ENCODE measurements at regions not wholly inside any gene's neighbourhood (a gene's known extent, or its start where the extent isn't known, plus 50 kb on each side); places are given as distances from the start of the nearest gene placed in this dataset.

- FAIRE-seq (no peak), DNase-seq (no peak)
- Histone ChIP-seq H3K36me3 (ENCODE audit: control insufficient read depth in 2 of 3, insufficient read depth in 3 of 3, low read length in 3 of 3) (no peaks in the 10 kb centered on the region), H3K27me3 (ENCODE audit: control insufficient read depth, insufficient read depth, low read length) (no peaks in the 10 kb centered on the region), H3K27ac (ENCODE audit: low read depth in 2 of 2, low read length in 2 of 2) (no peak overlapping the region), H3K4me3 (ENCODE audit: low read length in 3 of 3) (no peak overlapping the region), H3K9me3 (ENCODE audit: control insufficient read depth in 2 of 3, insufficient read depth in 1 of 3, low read length in 3 of 3) (no peaks in the 10 kb centered on the region), H3K9ac (ENCODE audit: low read length in 3 of 3) (no peak overlapping the region), H3K4me1 (ENCODE audit: control insufficient read depth in 2 of 3, insufficient read depth in 2 of 3, low read depth in 1 of 3, low read length in 3 of 3) (no peaks in the 10 kb centered on the region)
- intact Hi-C loops (cut with DNase I) = no loop called here
- TF ChIP-seq, protein P1, sequence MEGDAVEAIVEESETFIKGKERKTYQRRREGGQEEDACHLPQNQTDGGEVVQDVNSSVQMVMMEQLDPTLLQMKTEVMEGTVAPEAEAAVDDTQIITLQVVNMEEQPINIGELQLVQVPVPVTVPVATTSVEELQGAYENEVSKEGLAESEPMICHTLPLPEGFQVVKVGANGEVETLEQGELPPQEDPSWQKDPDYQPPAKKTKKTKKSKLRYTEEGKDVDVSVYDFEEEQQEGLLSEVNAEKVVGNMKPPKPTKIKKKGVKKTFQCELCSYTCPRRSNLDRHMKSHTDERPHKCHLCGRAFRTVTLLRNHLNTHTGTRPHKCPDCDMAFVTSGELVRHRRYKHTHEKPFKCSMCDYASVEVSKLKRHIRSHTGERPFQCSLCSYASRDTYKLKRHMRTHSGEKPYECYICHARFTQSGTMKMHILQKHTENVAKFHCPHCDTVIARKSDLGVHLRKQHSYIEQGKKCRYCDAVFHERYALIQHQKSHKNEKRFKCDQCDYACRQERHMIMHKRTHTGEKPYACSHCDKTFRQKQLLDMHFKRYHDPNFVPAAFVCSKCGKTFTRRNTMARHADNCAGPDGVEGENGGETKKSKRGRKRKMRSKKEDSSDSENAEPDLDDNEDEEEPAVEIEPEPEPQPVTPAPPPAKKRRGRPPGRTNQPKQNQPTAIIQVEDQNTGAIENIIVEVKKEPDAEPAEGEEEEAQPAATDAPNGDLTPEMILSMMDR (IDR thresholded peaks at IDR 0.05; ENCODE audit: borderline replicate concordance, extremely low read depth, insufficient read depth) = no peak
Measured at GRCh38 chr20:60202046-60202445, 243.8 kb downstream of the CDH26 start.

- Histone ChIP-seq H3K4me3 (ENCODE audit: low read length in 3 of 3) (no peak overlapping the region), H3K36me3 (ENCODE audit: control insufficient read depth in 2 of 3, insufficient read depth in 3 of 3, low read length in 3 of 3) (no peaks in the 10 kb centered on the region), H3K4me1 (ENCODE audit: control insufficient read depth in 2 of 3, insufficient read depth in 2 of 3, low read depth in 1 of 3, low read length in 3 of 3) (no peaks in the 10 kb centered on the region), H3K9ac (ENCODE audit: low read length in 3 of 3) (no peak overlapping the region), H3K27ac (ENCODE audit: low read depth in 2 of 2, low read length in 2 of 2) (no peak overlapping the region), H3K9me3 (ENCODE audit: control insufficient read depth in 2 of 3, insufficient read depth in 1 of 3, low read length in 3 of 3) (no peaks in the 10 kb centered on the region), H3K27me3 (ENCODE audit: control insufficient read depth, insufficient read depth, low read length) (no peaks in the 10 kb centered on the region)
- FAIRE-seq (no peak), DNase-seq (no peak)
- TF ChIP-seq, protein P1 (IDR thresholded peaks at IDR 0.05; ENCODE audit: borderline replicate concordance, extremely low read depth, insufficient read depth) = no peak
- intact Hi-C loops (cut with DNase I) = no loop called here
Measured at GRCh38 chr20:60203451-60203850, 245.2 kb downstream of the CDH26 start.

DNA sequence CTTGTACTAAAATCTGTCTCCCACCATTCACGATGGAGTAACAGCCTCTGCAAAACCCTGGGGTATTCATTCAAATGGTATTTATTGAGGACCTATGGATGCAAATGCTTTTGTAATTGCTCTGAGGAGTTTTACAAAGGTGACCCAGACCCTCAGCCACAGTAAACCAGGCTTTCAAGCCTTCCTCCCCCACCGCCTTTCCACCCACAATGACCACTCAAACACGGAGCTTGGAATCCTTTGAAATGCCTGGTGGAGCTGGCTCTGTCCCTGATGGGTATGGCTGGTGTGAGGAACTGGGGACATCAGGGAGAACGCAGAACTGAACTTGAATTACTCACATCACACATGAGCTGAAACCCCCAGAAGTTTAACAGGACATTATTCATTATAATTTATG, 246.4 kb downstream of the CDH26 start:
- Histone ChIP-seq H3K27ac (ENCODE audit: low read depth in 2 of 2, low read length in 2 of 2) (no peak overlapping the region), H3K9me3 (ENCODE audit: control insufficient read depth in 2 of 3, insufficient read depth in 1 of 3, low read length in 3 of 3) (no peaks in the 10 kb centered on the region), H3K36me3 (ENCODE audit: control insufficient read depth in 2 of 3, insufficient read depth in 3 of 3, low read length in 3 of 3) (no peaks in the 10 kb centered on the region), H3K27me3 (ENCODE audit: control insufficient read depth, insufficient read depth, low read length) (no peaks in the 10 kb centered on the region), H3K9ac (ENCODE audit: low read length in 3 of 3) (no peak overlapping the region), H3K4me1 (ENCODE audit: control insufficient read depth in 2 of 3, insufficient read depth in 2 of 3, low read depth in 1 of 3, low read length in 3 of 3) (no peaks in the 10 kb centered on the region), H3K4me3 (ENCODE audit: low read length in 3 of 3) (no peak overlapping the region)
- TF ChIP-seq, protein P1 (IDR thresholded peaks at IDR 0.05; ENCODE audit: borderline replicate concordance, extremely low read depth, insufficient read depth) = no peak
- FAIRE-seq = no peak
- intact Hi-C loops (cut with DNase I) = no loop called here
- no peak for DNase-seq

DNA sequence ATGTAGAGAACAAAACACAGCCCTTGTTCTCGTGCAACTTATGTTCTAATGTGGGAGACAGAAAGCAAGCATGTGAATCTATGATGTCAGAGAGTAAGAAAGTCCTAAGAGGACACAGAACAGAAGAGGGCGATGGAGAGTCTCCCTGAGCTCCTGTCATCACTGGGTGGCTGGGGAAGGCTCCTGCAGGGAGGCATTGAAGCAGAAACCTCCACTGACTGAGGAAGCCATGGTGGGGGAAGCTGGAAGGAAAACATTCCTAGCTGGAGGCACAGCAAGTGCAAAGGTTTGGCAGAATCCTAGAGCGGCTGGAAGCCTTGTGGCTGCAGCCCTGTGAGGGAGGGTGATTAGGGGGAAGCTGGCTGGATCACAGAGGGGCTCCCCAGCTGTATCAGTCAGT, 248.0 kb downstream of the CDH26 start:
- no peaks in the 10 kb centered on the region for H3K27me3 ChIP-seq (ENCODE audit: control insufficient read depth, insufficient read depth, low read length)
- H3K9me3 ChIP-seq (ENCODE audit: control insufficient read depth in 2 of 3, insufficient read depth in 1 of 3, low read length in 3 of 3) = no peaks in the 10 kb centered on the region
- H3K4me3 ChIP-seq (ENCODE audit: low read length in 3 of 3) = no peak overlapping the region
- no peak for FAIRE-seq
- H3K36me3 ChIP-seq (ENCODE audit: control insufficient read depth in 2 of 3, insufficient read depth in 3 of 3, low read length in 3 of 3) = no peaks in the 10 kb centered on the region
- TF ChIP-seq, protein P1 (IDR thresholded peaks at IDR 0.05; ENCODE audit: borderline replicate concordance, extremely low read depth, insufficient read depth) = peak; percentile 4
- no peaks in the 10 kb centered on the region for H3K4me1 ChIP-seq (ENCODE audit: control insufficient read depth in 2 of 3, insufficient read depth in 2 of 3, low read depth in 1 of 3, low read length in 3 of 3)
- no peak overlapping the region for H3K9ac ChIP-seq (ENCODE audit: low read length in 3 of 3)
- intact Hi-C loops (cut with DNase I) = no loop called here
- DNase-seq = peak in 3 of 5 donors; percentile 48 to 69 (median 57)
- no peak overlapping the region for H3K27ac ChIP-seq (ENCODE audit: low read depth in 2 of 2, low read length in 2 of 2)

Data from kidney (tissue), 13 donors.